ENCODE measurements at regions not wholly inside any gene's neighbourhood (a gene's known extent, or its start where the extent isn't known, plus 50 kb on each side); places are given as distances from the start of the nearest gene placed in this dataset.

DNA sequence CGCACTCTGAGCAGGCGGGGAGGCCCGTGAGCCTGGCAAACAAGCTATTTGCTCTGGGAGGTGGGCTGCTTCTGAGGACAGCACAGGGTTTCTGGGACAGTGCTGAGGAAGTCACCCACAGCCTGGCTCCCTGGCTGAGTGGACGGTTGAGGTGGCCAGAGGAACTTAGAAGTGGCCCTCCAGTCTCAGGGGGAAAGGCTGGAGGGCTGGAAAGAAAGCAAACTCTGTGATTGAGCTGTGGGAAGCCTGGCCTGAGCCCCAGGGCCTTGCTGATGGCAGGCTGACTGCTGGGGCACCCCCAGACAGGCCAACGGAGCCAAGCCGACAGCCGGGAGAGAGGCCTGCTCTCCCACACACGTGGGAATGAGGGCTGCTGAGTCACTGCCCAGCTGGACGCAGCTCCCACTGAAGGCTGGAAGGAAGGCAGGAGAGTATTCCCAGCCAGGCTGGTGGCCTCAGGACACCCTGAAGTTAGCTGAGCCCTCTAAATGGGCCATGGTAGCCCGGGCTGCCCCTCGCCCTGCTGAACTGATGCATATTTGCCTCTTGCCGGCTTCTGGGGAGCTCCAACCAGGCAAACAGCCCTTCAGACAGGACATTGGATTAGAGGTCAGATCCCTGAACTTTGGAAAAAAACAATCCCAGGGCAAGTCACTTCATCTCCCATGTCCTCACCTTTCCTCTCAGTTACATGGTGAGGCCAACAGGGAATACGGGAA is 98.0 kb upstream of the TLE3 start:
- Histone ChIP-seq H3K4me3 (no peak overlapping the region), H3K36me3 (ENCODE audit: control insufficient read depth, insufficient read depth, low read length) (no peaks in the 10 kb centered on the region), H3K9me3 (replicated peaks; ENCODE audit: control insufficient read depth, insufficient read depth, low read depth, low read length) (no peaks in the 10 kb centered on the region), H3K9me1 (ENCODE audit: control insufficient read depth, insufficient read depth, low read length) (no peaks in the 10 kb centered on the region), H4K20me1 (replicated peaks; ENCODE audit: control insufficient read depth, insufficient read depth, low read length) (peaks cover 9% of the 10 kb centered on the region; the same call in 1 of the 2 replicates), H2AFZ (ENCODE audit: low read depth, low read length) (0 out of 2 replicates have a peak overlapping the region, but pooled peaks have one; percentile 7), H3K4me2 (ENCODE audit: insufficient read depth, low read length) (no peak overlapping the region), H3K4me1 (replicated peaks in 1 of 2; ENCODE audit: control insufficient read depth in 2 of 2, insufficient read depth in 2 of 2, low read length in 2 of 2) (peaks cover 6 to 14% of the 10 kb centered on the region in 2 experiments), H3K27ac (ENCODE audit: extremely low read depth, low read depth, low read length) (no peak overlapping the region), H3K9ac (ENCODE audit: insufficient read depth in 1 of 2, low read depth in 2 of 2, low read length in 2 of 2) (peak overlapping the region in 1 of 2 experiments; percentile 62; a peak in 1 of 4 replicates), H3K79me2 (ENCODE audit: control insufficient read depth, insufficient read depth, low read length) (no peaks in the 10 kb centered on the region), H3K27me3 (ENCODE audit: control insufficient read depth in 2 of 2, insufficient read depth in 2 of 2, low read length in 2 of 2) (peaks cover 42 to 86% of the 10 kb centered on the region in 2 experiments)
- FAIRE-seq (no peak), DNase-seq (ENCODE audit: extremely low read depth in 1 of 4, low spot score in 3 of 4) (peak; percentile 16 to 45 (median 36)), ATAC-seq (peak; percentile 51)
- ChIA-PET POLR2A (interaction anchor here (0.6 kb wide), 1 partner anchor 572 kb away, joined by 3 read pairs; no protein-coding TSS in a partner anchor), CTCF (ENCODE audit: low intra/inter-chr PET ratio) (no interaction called here)
- WGBS (ENCODE audit: insufficient coverage, low coverage, missing lambda C conversion rate) = 3% methylated on average over 12 of the region's 13 CpGs
- TF ChIP-seq BRD9 (IDR thresholded peaks at IDR 0.05; ENCODE audit: low read depth, partially characterized antibody) = no peak
- TF ChIP-seq NONO (IDR thresholded peaks at IDR 0.05; ENCODE audit: low read depth in 2 of 2, low read length in 1 of 2) = no peak
- TF ChIP-seq ZNF165 (CRISPR knock-in tag; IDR thresholded peaks at IDR 0.05; ENCODE audit: borderline replicate concordance) = no peak
- TF ChIP-seq ZNF778 (CRISPR knock-in tag; IDR thresholded peaks at IDR 0.05) = no peak
- TF ChIP-seq EZH2 (IDR thresholded peaks at IDR 0.05; ENCODE audit: borderline replicate concordance, low read depth, low read length) = no peak
- TF ChIP-seq NFE2 (IDR thresholded peaks at IDR 0.05; ENCODE audit: low read depth) = peak; percentile 73; the same call in 1 of the 2 replicates
- peak; percentile 51; the same call in 1 of the 2 replicates for TF ChIP-seq MAFK (IDR thresholded peaks at IDR 0.05; ENCODE audit: low read length)
- no peak for TF ChIP-seq SRSF9 (IDR thresholded peaks at IDR 0.05; ENCODE audit: borderline replicate concordance, low read depth, low read length)
- TF ChIP-seq, protein P1, sequence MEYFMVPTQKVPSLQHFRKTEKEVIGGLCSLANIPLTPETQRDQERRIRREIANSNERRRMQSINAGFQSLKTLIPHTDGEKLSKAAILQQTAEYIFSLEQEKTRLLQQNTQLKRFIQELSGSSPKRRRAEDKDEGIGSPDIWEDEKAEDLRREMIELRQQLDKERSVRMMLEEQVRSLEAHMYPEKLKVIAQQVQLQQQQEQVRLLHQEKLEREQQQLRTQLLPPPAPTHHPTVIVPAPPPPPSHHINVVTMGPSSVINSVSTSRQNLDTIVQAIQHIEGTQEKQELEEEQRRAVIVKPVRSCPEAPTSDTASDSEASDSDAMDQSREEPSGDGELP (CRISPR knock-in tag; IDR thresholded peaks at IDR 0.05; ENCODE audit: borderline replicate concordance) = peak; percentile 63; the same call in 1 of the 2 replicates
- TF ChIP-seq TEAD1 (CRISPR knock-in tag; IDR thresholded peaks at IDR 0.05) = no peak
- TF ChIP-seq C11orf30 (IDR thresholded peaks at IDR 0.05; ENCODE audit: low read depth) = peak; percentile 51; the same call in 1 of the 2 replicates
- TF ChIP-seq IFI16 (CRISPR knock-in tag; IDR thresholded peaks at IDR 0.05) = no peak
- peak; percentile 54; the same call in 1 of the 2 replicates for TF ChIP-seq MAFG (tag; conservative IDR thresholded peaks at IDR 0.05)
- intact Hi-C loops (cut with micrococcal nuclease) = no loop called here
- BruUV-seq (replicated peaks) = no TSS peak
- in situ Hi-C loops (cut with MboI) = no loop called here
